Omental fat pad (tissue), 3 donors: ENCODE measurements at regions not wholly inside any gene's neighbourhood (a gene's known extent, or its start where the extent isn't known, plus 50 kb on each side); places are given as distances from the start of the nearest gene placed in this dataset.

Experiments used
- ATAC-seq: fragments of 150-250 bp; one replicate; pipeline ENCODE4 v1.9.1; 2016; ENCODE audit warnings: mild to moderate bottlenecking, moderate library complexity; ENCODE audit not compliant: low FRiP score
- DNase-seq: peaks from one replicate; pipeline ENCODE4 v3.0.0-alpha.2; 2019; ENCODE audit warnings: low spot score
- CTCF ChIP-seq, 3 donors: fragments of 450-650 bp; IDR thresholded peaks; one replicate each; pipeline ENCODE4 v1.5.1; 2016 to 2017; ENCODE audit warnings: antibody characterized with exemption in 3 of 3, mild to moderate bottlenecking in 3 of 3, moderate library complexity in 2 of 3

- TF ChIP-seq CTCF (IDR thresholded peaks at IDR 0.05), result no peak
- no peak for ATAC-seq
These were observed 123.7 kb upstream of the KLF7 start for GRCh38 chr2:207289295-207290018.

GRCh38 chr2:207290833-207291624 lies 125.3 kb upstream of the KLF7 start:
- no peak for TF ChIP-seq CTCF (IDR thresholded peaks at IDR 0.05)
- no peak for DNase-seq
- ATAC-seq, result no peak

More at GRCh38 chr2:207289295-207290018, 123.7 kb upstream of the KLF7 start:
- DNase-seq, result no peak

GRCh38 chr2:207291625-207292252 lies 126.0 kb upstream of the KLF7 start:
- no peak for TF ChIP-seq CTCF (IDR thresholded peaks at IDR 0.05)
- no peak for DNase-seq
- no peak for ATAC-seq

GRCh38 chr2:207296265-207296948 lies 130.7 kb upstream of the KLF7 start:
- no peak for ATAC-seq
- no peak for TF ChIP-seq CTCF (IDR thresholded peaks at IDR 0.05)
- no peak for DNase-seq

GRCh38 chr2:207300817-207301216 lies 135.1 kb upstream of the KLF7 start:
- ATAC-seq (no peak), DNase-seq (no peak)
- no peak for TF ChIP-seq CTCF (IDR thresholded peaks at IDR 0.05)

GRCh38 chr2:207304761-207305160 lies 139.0 kb upstream of the KLF7 start:
- no peak for TF ChIP-seq CTCF (IDR thresholded peaks at IDR 0.05)
- no peak for ATAC-seq
- DNase-seq, result no peak
